Superior temporal gyrus (tissue), 1 donor: ENCODE measurements at regions not wholly inside any gene's neighbourhood (a gene's known extent, or its start where the extent isn't known, plus 50 kb on each side); places are given as distances from the start of the nearest gene placed in this dataset.
"Not testable (repeated sequence)": the region's sequence is repeated elsewhere in the genome, so short reads cannot be mapped to it uniquely, and the experiment has no call there.

Experiments
- DNase-seq: peaks from one replicate; pipeline ENCODE4 v3.0.0-alpha.2; 2016; ENCODE audit errors: extremely low spot score

DNA sequence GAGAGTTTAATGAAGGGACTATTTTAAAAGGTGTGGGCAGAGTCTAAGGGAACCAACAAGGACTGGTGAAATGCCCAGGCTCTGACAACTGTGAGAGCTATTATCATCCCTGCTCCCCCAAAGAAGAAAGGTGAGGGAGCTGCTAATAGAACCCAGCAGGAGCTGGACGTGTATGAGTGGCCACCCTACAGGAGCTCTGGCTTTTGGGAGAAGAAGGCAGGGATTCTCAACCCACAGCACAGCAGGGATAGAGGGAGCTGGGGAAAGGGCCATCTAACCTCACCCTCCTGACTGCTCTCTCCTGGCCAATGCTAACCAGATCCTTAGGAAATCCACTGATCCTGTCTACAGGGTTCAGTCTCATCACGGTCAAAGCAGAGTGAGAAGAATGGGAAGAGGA lies 57.1 kb downstream of the GRIN2B start:
- DNase-seq, result no peak

DNA sequence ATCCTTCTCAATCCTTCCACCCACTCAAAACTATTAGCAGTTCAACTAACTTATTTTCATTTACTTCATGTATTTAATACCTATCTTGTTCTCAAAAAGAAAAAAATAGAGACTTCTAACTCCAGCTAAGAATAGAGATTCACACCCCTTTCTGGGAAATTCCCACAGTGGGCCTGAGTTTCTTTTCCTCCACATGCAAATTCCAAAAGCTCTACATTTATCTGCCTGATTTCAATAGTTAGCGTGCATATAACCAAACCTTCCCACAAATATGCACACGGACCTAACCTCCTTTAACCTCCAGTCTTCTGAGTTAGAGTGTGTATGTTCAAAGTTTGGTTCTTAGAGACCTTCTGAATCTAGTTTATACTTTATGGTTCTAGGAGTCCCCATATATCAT lies 62.5 kb downstream of the GRIN2B start:
- no peak for DNase-seq

DNA sequence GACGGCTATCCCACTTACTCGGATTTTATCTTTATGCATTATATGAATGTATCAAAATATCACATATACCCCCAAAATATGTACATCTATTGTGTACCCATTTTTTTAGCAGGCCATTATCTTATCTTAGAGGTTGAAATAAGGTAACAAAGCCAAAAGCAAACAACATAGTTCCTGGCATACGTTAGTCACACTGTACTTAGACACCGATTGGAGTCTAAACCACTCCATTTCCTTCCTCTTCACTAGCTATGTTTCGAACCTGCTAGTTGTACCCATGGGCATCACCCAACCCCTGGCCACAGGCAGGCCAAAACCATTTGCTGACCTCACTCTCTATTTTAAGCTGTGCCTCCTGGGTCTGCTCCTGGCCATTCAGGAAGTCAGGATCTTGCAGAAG lies 66.3 kb downstream of the GRIN2B start:
- no peak for DNase-seq

DNA sequence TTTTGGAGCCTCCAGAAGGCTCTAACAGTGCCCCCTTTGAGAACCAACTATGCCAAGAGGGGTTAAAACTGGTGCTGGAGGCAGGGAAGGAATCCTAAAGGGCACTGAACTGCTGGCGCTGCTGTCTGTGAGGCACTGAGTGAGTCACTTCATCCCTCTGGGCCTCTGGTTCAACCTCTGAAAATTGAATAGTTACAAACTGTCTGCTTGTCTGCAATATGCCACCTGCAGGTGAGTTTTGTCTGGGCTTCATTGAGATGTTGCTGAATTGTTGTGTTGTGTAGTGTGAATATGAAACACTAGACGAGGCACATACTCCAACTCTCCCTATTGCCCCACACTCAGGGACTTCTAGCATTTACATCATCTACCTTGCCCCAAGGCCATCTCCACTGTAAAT lies 68.0 kb downstream of the GRIN2B start:
- no peak for DNase-seq

DNA sequence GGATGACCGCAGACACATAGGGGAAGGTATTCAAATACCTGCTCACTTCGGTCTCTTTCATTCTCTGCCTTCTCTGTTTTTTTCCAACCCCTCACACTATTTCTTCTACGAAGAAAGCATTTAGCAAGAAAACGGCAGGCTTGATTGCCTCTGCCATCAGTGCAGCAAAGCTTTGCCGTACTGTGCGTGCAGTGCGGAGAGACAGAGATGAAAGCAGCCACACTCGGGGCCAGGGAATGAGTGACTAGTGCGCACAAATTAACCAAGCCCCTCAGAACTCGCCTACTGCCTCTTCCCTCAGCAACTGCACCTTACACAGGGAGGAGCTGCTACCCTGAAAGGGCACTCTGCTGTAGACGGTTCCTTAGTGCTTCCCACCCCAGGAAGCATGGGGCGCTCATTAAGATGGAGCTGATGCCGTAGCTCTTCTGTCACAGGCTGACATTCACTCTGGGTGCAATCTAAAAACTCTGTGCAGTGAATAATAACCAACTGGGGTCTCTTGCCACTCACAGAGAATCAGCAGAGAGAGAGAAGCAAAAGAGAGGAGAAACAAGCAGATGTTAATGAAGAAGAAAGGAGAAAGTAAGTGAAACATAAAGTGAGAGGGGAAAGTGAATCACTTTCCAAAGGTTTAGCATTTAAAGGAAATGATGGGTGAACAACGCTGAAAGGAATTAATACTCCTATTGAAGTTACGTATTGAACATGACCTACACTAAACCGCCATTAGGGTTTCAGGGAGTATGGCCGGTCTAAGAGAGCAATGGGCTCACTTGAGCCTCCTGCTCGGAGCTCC lies 69.4 kb downstream of the GRIN2B start:
- no peak for DNase-seq

DNA sequence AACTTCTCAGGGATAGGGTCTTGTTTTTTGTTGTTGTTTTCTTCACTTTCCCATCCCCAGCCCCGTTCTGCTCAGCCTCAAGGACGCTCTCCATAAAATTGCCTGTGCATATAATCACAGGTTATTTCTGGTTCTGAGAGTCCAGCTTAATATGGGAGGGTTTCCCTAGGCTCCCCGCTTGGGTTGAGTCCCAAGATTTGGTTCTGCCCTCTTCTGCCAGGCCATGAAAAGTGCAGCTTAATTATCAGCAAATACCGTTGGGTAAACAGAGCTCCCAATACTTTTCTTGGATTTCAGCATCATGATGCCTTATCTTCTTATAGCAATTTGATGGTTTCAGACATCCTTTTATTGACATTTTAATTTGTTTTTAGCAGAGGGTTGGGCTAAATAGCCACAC lies 75.6 kb downstream of the GRIN2B start:
- DNase-seq, result no peak

DNA sequence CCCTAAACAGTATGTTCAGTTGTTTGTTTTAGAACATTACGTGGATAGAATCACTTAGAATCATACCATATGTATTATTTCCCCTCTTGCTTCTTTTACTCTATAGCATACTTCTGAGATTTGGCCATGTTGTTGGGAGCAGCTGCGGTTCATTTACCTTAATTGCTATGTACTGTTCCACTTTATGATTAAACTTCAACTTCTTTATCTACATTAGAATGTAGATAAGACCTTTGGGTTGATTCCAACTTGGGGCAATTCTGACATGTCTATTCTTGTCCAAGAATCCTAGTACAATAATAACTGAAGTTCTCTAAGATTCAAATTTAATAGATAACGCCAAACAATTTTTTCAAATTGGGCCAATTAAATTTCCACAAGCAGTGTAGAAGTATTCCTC lies 80.7 kb downstream of the GRIN2B start:
- DNase-seq, result no peak

DNA sequence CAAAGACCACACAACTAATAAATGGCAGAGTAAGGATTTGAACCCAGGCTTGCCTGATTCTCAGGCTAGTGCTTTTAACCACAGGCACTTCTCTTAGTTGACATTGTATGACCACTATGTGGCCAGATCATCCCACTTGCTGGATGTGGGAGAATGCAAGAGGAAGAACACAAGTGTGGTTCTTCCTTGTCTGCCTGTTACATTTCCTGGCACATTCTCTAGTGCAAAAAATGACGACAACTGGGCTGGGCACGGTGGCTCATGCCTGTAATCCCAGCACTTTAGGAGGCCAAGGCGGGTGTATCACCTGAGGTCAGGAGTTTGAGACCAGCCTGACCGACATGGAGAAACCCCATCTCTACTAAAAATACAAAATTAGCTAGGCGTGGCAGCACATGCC lies 83.0 kb downstream of the GRIN2B start:
- DNase-seq, result not testable (repeated sequence)

DNA sequence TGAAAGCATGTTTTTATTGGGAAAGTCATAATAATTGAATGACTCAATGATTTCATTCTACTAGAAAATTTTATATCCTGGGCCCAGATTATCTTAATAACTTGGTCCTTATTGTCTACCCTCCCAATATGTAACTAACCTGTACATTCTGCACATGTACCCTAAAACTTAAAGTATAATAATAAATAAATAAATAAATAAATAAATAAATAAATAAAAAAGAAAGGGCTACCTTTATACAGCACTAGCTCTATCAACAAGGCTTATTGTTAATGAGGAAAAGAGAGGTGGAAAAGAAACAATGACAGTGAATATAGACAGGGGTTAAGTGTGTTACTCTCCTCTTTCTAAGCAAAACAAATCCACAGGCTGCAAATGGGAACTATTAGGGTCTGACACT lies 83.6 kb downstream of the GRIN2B start:
- no peak for DNase-seq

DNA sequence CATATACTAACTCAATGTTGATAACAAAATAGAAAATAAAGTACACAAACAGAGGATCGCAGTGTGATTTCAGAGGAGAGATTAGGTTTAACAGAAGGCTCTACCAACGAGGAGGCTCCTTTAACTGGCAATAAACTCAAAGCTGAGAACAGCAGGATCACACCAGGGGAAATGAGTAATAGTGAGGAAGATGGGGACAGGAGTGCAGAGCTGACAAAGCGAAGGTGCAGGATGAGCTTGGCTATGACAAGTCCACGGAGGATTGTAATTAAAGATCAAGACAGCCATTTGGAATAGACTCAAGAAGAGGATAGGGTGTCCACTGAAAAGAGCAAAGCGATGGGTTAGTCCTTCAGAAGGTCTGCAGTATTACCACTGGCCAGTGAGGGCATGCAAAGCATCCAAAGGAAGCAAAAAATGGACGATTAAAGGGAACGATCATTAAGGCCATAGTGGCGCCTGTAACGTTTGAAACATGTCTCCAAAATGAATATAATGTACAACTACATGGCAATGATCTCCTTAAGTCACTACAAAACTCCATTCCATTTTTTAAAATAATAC lies 85.3 kb downstream of the GRIN2B start:
- DNase-seq, result no peak

DNA sequence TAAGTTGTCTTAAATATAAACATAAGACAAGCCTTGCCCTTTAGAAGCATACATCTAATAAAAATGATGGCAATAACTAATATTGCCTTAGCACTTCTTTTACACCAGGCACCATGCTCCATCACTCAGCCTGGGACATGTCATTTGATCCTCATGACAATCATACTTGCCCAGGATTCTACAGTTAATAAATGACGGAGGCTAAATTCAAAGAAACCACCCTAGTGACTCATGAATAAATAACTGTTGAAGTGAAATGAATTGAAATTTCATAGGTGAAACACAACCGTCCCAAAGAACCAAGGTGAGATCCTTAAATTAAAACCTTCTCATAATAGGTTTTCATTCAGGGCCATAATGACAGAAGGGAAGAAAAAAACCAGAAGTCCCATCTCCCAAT lies 89.5 kb downstream of the GRIN2B start:
- no peak for DNase-seq

DNA sequence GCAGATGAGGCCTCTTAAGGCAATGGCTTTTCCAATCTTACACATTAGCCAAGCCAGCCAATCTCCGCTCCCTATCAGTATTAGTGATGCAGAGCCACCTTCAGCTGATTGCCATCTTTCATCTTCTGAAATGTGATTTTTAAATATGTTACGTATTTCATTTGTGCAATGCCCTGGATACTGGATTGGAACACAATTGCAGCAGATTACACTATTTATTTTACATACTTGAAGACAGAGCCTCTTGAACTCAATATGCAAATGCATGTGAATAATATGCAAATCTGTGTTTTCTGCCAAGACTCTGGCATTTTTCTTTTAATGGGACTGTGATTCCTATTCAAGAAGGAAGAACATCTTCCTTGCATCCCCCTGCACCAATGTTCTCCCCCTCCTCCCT lies 90.5 kb downstream of the GRIN2B start:
- DNase-seq, result no peak

DNA sequence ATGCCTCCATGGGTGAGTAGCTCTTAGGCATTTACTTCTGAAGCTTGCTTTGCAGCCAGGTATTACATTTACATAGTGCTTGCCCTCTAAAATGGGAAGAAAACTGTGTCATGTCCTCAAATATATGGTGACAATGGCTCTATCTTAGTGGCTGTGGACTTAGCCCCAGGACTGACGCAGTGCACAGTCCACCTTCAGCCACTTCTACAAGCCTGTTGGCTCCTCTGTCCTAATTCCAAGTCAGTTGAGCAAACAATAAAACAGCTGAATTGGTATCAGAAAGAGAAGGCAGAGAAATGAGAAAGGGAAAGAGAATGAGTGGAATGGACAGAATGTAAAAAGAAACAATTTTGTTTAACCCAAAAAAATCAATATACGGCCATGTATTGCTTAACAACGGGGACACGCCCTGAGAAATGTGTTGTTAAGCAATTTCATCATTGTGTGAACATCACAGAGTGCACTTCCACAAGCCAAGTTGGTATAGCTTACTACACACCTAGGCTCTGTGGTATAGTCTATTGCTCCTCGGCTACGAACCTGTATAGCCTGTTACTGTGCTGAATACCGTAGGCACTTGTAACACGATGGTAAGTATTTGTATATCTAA lies 93.5 kb downstream of the GRIN2B start:
- no peak for DNase-seq

DNA sequence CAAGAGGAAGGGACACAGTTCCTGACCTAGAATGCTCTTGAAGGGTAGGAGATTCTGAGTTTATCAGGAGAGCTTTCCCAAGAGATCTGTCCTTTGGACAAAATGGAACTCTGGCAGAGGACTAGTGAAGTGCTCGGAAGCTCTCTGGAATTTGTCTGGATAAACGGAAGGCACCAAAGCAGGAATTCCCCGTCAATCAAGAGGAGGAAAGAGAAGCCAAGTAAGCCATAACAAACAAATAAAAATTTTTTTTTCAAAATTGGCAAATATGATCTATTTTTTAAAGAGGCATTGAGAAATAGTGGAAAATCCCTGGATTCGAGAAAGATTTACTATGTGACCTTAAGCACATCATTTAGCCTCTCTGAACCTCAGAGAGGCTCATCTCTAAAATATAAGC lies 99.2 kb downstream of the GRIN2B start:
- DNase-seq, result no peak

DNA sequence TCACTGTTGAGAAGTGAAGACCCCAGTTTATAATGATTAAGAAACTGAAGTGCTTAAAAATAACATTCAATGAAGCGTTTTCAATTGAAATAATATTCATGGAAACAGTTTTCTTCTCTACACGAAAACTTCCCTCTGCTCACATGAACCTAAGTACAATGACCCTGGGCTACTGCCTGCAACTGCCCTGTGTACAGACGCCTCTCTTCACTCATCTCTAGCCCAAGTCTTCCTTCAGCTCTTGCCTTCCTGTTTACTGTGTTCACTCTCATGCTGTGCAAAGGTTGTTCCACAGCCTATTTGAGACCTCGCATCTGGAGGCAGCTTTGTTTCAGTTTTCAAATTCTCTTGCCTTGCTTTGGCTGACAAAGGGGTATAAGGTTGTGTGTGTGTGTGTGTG lies 100.8 kb downstream of the GRIN2B start:
- no peak for DNase-seq

DNA sequence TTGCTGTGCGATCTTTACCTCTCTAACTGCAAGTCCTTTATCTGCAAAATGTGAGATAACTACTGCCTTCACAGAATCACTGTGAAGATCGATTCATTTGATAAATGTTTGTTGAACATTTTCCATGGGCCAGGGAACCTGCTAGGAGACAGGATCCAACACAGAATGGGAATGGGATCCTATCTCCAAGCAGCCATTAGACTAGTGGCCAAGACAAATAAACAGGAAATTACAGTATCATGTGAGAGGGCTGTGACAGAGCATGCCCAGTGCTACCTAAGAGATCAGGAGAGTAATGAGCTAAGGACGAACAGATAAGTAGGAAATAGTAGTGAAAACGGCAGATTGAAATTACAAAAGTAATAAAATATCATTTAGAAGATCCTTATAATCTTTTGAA lies 105.7 kb downstream of the GRIN2B start:
- no peak for DNase-seq

DNA sequence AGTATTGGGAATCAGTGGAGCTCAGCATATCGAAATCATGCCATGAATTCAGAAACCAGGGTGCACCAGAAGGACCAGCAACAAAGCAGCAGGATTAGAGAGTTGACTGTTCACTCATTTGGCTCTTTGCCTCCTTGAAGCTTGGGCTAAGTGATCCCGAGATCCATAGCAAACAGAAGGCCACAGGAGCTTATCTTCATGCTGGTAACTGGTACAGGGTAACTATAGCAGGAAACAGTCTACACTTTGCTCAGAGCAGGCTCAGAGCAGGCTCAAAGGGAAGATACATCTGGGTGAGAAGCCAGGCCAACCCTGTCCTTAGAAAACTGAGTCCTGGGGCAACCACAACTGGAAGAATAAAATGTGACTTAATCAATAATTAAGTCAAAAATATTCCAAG lies 111.1 kb downstream of the GRIN2B start:
- DNase-seq, result no peak

DNA sequence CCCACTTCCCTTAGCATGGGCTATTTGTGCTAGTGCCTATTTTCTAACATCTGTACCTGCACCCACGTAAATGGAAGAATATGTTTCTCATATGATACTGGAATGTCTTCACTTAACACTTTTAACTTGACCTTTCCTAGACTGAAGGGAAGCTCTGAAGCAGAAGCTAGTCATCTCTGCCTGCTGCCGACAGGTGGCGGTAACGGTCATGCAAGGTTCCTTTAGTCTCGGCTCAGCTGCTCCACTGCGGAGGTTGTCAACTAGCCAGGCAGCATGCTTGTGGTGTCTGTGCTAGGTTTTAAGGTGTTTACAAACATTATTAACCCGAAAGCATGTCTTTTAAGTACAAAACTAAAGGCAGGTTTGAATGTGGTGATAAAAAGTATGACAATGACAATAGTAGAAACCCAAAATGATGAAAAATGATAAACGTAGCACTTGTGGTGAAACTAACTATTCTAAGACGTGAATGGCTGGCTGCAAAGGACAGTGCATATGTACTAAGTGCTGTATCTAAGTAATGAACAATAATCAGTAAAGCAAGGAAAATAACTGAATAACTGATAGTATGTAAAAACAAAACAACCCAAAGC lies 117.2 kb downstream of the GRIN2B start:
- DNase-seq, result peak; percentile 87

DNA sequence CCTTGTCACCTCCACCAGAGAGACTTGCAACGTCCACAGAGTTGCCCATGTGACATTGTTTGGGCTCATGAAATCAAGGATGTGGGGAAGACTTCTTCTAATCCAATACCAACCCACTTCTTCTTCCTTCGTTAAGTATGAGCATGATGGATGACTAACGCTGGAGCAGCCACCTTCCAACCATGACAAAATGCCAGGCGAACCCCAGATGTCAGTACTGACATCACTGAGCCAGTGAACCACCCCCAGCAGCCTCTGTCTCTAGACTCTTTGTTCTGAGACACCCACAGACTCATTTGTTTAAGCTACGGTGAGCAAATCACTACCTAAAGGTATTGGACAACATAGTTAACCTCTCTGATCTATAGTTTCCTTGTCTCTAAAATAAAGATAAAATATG lies 123.7 kb downstream of the GRIN2B start:
- DNase-seq, result no peak

DNA sequence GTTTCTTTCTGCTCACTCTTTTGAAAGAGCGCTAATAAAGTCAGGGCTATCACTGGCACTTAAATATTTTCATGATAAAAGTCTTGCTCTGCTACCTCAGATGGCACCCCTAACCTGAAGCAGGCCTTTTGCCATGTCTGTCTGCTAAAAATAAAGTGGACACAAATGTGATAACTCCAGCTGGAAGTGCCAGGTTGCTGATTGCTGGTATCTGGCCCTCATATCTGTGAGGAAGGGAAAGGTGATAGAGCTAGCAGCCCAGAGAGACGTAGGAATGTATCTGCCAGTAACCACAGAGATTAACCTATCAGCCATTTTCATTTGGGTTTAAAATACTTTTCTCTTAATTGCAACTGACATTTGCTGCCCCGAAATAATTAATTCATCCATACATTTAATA lies 127.9 kb downstream of the GRIN2B start:
- DNase-seq, result no peak

DNA sequence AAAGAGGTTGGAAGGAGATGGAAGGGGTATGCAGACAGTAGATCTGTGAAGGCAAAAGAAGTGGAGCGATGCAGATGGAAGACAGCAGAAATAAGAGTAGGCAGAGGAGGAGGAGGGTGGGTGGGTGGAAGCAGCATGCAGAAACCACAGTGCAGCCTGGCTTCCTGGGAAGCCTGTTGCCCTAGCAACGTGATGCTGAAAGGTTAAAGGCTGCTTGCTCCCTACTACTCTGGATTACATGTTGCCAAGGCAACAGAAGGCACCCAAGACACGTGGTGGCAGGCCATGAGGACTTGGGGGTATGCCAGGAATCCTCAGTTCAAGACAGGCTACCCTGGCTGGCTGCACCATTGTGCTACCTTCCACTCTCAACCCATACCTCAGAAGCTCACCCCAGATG lies 129.6 kb downstream of the GRIN2B start:
- DNase-seq, result no peak

DNA sequence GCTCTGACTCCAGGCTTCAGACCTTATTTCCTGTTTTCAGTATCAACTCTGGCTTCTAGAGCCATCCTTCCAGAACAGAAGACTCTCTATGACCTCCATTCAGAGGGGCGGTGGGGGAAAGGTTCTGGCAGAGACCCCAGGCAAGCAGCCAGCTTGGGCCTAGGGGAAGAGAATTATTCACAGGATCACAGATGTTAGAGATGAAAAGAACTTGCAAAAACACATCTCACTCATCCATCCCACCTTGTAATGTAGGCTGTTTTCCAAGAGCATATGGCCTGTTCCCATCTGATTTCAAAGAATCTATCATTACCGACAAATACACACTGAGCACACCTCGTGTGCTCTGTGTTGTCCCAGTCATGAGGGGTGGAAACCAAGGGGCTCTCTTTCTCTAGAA lies 131.9 kb downstream of the GRIN2B start:
- DNase-seq, result no peak

DNA sequence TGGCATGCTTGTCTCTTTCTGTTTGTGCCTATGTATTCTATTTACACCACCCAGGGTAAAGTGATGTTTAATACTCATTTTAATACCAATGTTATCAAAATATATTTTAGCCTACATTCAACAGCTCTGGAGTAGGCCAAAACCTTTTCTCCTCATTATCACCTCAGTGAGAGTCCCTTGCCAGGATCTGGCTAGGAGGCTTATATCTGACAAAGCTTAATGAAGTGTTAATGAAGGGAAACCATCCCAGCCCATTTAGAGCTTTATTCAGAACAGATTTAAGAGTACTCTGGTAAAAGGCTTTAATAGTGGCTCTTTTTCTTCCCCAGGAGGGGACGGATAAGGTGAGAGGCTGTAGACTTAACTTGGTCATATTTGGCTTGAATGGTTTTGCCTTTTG lies 137.6 kb downstream of the GRIN2B start:
- DNase-seq, result no peak
